ENCODE measurements at regions not wholly inside any gene's neighbourhood (a gene's known extent, or its start where the extent isn't known, plus 50 kb on each side); places are given as distances from the start of the nearest gene placed in this dataset.

DNA sequence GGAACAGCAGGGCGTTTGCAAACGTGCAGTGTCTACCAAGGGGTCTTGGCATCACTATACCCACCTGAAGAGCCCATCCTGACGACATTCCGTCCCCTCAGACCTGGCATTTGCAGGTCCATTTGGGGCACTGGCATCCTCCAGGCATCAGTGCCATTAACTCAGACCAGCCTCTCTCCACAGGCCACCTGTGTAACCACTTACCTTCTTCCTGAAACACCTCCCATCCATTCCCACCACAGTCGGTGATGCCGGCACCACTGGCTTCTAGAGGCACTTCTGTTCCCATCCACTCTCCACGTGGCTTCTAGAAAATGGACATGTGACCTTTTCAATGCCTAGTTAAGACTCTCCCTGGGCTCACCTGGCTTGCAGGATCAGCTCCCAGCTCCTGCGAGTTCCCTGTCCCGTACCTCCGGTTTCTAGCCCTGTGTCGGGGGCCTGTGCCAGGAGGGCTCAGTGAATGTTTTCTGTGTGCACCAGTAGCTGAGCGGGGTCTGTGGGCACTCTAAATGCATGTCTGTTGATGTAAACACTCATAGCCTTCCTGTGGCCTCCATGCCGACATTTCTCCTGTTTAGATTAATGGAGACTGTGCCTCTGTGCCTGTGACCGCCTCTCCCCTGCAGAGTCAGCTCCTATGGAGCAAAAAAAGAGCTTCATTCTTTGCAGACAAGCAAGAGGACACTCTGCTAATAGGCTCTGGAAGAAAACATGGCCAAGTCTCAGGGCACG, 458.0 kb upstream of the HS6ST1 start:
- no peak for DNase-seq (ENCODE audit: low read depth)

DNA sequence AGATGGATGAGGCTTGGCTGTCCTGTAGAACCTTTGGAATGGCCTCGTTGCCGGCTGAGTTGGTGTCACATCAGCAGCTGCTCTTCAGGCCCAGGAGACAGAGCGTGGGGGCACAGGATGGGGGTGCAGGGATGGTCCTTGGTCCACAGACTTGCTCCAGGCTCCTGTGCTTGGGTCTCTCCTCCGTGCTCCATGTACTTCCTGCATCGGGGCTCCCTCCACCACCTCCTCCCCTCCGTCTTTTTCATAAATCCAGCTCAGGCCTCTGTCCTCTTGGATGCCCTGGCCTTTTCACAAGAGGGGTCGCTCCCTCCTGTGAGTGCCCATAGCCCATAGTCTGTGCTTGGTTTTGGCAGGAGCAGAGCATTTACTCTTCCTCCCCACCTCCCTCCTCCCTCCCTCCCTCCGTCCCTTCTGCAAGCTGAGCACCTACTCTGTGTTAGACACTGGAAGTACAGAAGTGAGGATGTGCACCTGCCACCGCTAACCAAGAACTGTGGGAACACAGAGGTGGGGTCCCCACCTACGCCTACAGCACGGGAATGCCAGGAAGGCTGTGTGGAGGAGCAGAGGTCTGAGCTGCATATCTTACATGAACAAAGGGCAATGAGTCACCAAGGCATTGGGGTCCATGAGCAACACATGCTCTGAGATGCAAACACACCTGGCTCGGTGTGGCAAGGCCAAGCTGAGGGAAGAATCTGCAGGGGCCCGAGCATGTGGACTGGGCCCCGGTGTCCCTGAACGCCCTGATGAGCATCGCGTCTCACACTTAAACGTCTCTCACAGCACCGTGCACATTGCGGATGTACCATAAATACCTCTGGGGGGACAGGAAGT, 458.7 kb upstream of the HS6ST1 start:
- DNase-seq (ENCODE audit: low read depth) = no peak

DNA sequence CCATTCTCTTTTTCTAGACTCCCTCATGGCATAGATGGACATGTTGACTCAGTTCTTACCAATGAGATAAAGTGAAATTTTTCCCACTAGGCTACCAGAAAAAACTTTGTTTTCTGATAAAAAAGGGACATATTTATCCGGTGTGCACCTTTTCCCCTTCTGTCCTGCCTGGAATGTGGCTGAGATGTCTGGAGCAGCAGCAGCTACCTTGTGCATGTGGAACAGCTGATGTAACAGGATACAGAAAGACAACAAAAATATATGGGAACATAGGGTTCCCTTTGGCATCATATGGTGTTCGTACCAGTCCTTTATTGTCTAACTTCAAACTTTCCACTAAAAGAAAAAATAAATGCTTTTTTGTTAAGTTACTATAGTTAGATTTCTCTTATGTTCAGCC, 460.2 kb upstream of the HS6ST1 start:
- DNase-seq (ENCODE audit: low read depth) = no peak

DNA sequence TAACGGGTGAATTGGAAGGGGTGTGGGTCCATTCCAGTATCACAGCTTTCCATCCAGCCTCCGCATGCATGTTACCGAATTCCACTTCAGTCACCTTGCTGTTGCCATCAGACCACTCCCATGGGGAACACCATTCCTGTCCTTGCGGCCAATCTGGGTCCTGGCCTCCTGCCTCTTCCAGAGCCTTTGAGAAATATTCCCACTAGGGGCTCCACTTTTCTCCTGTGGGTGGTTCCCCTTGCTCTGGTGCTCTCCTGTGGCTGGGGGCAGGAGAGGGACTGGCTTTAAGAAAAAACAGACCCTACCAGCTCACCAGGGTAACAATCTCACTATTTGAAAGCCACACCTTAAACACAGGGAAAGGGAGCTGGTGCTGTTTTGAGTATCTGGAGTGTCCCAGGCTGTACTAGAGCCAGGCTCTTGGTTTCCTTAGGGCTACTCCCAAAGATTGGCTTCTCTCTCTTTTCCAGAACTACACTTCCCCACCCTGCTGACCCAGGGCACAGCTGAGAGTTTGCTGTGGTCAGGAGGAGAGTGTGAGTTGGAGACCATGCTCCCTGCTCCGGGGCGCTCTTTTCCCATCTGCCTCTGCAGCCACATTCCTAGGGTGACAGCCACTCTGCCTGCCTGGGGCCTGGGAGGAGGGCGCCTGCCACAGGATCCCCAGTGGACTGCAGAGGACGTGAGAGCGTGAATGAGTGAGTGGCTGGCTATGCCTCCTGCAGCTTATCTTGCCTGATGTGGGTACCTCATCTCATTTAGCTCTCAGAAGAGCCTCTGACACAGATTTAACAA, 460.8 kb upstream of the HS6ST1 start:
- DNase-seq (ENCODE audit: low read depth) = no peak

DNA sequence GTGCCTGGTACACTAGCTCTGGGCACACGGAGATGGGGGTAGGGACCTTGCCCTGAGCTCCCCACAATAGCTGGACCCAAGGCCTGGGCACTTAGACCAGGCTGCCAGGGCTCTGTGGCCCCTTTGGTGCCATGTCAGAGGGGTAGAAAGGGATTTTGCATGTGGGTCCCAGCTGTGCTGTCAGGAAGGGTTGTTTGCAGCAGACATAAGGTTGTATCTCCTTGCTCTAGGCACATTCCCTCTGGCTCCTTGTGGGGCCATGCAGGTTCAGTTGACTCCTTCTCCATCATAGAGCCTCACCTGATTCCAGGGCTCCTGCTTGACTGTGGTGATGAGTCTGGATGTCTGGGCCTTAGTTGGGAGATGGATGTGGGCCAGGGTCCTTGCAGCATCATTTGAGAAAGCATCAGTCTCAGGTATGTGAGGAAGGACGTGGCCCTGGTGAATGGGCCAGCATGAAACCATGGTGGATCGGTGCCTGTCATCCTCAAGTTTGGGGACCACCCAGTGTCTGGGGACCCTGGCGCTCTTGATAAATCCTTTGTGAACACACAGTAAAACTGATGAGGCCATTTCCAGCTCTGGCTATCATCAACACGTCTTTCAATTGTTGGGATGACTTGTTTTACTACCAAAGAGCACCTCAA, 461.9 kb upstream of the HS6ST1 start:
- DNase-seq (ENCODE audit: low read depth) = no peak

DNA sequence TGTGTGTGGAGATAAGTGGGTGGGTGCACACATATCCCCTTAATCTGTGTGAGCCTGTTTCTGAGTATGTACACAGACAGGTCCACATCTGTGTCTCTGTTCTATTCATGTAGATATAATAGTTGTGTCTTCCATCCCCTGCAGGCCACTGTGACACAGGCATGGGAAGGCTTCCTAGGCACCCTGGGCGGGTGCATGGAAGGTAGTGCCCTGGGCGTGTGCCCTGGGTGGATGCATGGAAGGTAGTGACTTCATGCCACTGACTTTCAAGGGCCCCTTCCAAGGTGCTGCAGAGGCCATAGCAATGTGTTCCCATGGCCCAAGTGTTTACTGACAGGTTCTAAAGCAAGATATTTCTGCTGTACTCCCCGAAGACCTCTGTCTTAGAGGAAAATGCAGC, 462.5 kb upstream of the HS6ST1 start:
- no peak for DNase-seq (ENCODE audit: low read depth)

DNA sequence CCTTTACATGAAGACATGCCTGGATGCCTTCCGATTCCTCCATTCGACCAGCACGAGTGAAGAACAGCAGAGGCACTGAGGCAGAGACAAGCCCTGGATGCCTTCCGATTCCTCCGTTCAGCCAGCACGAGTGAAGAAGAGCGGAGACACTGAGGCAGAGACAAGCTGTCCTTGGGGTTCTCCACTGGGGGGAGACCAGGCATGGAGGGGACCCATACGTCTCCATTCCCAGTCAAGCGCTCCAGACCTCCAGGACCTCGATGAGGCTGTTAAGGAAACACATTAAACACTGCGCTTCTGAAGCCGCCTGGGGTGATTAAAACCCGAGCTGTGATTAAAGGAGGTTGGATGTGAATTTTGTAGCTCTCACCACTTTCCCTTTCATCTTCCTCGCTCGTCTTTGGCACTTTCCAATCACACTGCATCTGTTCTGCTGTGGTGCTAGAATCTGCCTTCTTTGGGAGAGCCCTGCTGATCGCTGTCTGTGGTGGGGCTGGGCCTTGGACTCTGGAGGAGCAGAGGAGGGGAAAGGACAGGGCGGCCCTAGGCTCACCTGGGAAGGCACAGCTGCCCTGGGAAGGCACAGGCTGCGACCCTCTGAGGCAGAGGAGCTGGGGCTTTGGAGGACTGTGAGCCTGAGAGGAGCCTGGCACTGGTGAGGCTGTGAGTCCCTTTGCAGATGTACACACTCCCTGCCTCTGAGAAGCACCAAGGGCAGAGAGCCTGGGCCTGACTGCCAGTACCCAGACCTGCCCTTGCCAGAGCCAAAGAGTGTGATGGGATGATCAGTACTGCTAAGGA, 463.1 kb upstream of the HS6ST1 start:
- DNase-seq (ENCODE audit: low read depth) = no peak

DNA sequence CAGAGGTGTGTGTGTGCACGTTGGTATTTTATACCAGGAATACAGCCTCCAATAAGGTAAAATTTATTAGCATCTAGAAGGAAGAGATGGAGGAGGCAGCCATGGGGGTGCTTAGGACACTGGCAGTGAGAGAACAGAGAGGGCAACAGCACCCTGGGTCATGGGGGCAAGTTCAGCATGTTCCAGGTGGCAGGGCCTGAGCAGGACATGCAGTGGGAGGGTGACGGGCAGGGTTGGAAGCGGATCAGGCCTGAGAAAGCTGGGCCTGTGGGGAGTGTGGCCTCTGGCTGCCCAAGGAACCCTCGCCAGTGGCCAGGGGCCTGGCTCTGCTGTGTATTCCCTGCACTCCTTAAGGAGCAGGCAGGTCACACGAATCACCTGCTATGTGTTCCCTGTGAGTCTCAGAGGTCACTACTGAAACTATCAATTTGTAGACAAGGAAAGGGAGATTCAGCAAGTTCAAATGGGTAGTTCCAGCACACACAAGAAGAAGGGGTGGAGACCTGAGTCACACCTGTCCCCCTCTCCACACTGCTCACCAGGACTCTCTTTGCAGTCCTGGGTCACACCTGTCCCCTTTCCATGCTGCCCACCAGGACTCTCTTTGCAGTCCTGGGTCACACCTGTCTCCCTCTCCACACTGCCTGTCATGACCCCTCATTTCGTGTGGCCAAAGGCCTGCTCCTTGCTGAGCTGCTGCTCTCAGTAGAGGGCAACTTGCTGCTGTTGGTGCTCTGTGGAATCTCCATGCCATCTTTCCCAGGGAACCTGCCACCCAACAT, 463.9 kb upstream of the HS6ST1 start:
- DNase-seq (ENCODE audit: low read depth) = no peak

DNA sequence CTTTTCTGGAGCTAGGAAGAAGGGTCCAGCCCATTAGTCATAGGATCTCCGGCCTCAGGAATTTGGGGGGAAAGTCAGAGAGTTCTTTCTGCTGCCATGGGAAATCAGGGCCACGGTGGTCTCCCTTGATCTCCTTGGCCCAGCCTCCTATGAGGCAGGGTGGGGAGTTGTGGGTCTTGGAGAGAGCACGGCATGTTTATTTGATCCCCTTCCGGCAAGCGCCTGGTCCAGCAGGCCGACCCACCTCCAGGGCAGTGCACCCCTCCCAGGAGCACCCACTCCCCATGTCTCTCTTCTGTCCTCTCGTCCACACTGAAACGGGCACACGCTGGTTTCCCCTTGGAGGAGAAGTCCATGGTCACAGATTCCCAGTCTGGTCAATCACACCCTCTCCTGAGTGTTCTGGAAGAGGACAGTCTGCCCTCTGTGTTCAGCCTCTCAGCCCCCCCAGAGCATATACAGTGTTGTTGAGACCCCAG, 464.6 kb upstream of the HS6ST1 start:
- no peak for DNase-seq (ENCODE audit: low read depth)

DNA sequence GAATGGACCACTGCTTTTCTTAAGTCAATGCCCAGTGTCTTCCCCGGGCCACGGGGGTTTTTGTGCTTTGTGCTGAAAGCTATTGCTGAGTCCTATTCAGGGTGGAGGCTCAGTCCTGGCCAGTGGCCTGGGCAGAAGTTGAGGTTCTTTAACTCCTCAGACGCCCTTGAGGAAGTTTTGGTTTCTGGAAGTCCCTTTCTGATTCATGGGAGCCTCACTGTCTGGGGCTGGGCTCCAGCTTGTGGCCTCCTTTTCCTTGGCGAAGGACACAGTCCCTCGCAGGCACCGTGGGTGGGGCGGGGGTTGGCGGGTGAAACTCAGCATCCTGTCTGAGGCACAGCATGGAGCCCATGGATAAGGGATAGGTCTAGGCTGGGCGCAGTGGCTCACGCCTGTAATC, 465.2 kb upstream of the HS6ST1 start:
- DNase-seq (ENCODE audit: low read depth) = no peak

DNA sequence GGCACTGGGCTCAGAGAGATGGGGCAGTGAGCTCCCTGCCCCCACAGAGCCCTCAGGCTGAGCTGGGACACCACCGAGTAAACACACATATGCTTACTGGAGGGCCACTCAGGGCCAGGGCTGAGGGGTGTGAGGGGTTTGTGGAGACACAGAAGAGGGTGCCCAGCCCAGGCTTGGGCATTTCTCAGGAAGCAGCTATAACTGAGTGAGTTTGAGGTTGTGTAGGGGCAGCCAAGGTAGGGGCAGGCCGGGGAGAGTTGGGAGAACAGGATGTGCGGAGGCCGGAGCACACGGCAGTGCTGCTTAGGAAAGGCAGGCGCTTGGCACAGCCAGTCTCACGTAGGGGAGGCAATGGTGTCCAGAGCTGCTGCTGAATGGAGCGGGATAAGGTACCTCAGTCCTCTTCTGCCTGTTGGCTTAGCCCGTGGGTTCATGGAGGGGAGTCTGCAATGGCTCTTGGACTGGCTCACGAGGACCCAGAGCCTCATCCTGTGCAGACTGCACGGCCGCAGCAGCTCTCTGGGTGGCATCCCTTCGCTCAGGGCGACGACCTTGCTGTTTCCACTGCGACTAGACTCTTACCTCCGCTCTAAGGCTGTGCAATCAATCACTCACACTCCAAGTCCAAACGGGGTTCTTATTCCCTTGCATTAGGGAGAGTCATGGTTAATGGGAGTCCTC, 466.1 kb upstream of the HS6ST1 start:
- no peak for DNase-seq (ENCODE audit: low read depth)

DNA sequence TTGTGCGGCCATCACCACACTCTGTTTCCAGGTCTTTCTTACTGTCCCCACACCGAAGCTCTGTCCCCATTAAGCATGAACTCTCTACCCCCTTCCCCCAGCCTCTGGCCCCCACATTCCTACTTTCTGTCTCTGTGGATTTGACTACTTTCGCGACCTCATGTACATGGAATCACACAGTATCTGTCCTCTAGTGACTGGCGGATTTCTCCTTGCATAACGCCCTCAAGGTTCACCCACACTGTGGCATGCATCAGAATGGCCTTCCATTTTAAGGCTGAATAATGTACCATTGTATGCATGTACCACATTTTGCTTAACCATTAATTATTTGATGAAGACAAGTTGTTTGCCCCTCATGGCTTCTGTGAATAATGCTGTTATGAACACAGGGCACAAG, 467.6 kb upstream of the HS6ST1 start:
- no peak for DNase-seq (ENCODE audit: low read depth)

DNA sequence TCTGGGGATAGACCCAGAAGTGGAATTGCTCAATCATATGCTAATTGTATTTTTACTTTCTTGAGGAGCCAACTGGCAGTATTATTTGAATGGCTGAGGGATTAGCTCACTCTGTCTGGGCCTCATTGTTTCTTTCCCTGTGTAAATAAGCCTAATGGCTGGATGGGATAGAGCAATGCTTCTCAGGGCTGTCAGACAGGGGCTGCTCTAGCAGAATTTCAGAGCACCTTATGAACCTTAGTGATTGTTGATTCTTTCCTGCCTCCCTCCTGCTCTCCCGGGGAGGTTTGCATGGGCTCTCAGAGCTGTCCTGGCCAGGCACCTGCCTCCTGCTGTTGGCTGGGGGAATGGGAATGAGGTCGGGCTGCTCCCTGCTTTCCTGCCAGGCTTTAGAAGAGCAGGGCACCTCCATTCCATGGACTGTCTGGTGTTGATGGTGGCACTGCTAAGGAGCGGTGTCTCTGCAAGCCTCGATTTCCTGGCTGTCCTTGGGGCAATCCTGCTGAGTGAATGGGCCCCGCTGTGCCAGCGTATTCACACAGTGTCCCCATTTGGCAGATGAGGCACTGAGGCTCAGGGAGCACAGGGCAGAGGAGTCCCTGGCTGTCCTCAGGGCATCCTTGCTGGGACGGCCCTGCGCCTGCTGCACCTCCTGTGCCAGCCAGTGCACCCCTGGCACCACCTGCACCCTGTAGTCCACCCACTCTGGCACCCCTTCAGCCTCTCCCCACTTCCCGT, 468.2 kb upstream of the HS6ST1 start:
- no peak for DNase-seq (ENCODE audit: low read depth)

DNA sequence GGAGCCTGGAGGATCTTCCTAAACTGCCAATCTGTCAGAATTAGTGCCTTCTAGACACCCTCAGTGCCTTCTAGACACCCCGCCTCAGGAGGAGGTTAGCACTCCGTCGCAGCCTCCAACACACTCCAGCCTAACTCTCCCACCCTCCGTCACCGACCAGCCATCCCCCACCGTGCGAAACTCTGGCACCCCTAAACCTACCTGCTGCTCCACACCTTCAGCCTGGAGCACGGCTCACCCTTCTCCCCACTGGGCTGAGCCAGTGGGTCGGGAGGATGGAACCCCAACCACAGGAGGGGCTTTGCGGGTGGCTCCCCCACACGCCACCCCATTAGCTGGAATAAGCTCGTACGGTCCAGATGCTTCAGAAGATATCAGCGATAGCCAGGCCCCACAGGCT, 468.9 kb upstream of the HS6ST1 start:
- DNase-seq (ENCODE audit: low read depth) = no peak

DNA sequence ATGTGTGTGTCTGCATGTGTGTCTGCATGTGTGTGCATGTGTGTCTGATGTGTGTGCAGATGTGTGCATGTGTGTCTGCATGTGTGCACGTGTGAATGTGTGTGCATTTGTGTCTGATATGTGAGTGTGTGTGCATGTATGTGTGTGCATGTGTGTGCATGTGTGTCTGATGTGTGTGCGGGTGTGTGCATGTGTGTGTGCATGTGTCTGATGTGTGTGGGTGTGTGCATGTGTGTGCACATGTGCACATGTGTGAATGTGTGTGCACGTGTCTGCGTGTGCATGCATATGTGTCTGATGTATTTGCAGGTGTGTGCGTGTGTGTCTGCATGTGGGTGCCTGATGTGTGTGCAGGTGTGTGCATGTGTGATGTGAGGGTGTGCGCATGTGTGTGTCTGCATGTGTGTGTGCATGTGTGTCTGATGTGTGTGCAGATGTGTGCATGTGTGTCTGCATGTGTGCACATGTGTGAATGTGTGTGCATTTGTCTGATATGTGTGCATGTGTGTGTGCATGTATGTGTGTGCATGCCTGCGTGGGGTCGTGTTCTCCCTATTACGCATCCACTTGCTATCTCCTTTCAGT, 470.1 kb upstream of the HS6ST1 start:
- no peak for DNase-seq (ENCODE audit: low read depth)

DNA sequence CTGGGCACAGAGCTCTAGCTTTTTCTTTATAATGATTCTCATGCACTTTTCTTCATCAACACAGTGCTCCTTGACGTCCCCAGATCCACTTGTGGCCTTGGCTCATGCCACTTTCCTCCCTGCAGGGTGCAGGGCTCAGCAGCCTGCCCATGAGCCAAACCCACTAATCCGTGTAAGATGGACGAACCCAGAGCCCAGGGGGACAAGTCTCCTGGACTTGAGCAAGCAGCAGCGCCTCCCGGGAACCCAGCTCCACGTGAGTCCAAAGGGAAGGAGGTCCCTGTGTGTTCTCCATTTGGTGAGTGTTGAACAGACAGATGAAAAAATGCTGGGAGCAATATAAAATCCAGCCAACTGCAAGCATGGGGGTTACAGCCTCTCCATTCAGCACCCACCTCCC, 470.6 kb upstream of the HS6ST1 start:
- no peak for DNase-seq (ENCODE audit: low read depth)

DNA sequence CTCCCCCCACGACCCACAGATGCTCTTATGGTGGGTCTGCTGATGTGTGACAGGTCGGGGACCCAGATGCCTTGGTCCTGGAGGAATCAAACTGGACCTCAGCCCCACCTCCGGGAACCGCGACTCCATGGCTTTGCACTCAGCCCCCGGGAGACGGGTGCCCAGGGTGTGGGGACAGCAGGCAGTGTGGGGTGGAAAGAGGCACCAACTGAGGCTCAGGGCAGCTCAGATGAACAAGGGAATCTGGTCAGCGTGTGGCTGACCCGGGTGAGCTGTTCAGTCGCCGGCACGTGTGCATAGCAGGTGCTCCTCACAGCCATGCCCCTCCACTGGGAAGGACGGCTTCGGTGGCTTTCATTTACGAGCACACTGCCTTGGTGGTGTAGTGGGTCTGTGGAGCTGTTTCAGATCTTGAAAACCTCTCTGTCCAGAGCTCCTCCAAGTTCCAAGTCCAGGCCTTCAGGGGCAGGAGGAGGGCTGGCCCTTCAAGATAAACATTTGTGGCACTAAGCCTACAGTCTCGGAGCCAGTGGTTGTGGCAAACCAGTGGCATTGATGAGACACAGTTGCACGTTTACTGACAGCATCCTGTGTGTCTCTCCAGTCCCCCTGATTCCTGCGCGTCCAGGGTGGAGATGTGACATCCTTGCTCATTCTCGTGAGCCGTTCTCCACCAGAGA, 471.2 kb upstream of the HS6ST1 start:
- no peak for DNase-seq (ENCODE audit: low read depth)

DNA sequence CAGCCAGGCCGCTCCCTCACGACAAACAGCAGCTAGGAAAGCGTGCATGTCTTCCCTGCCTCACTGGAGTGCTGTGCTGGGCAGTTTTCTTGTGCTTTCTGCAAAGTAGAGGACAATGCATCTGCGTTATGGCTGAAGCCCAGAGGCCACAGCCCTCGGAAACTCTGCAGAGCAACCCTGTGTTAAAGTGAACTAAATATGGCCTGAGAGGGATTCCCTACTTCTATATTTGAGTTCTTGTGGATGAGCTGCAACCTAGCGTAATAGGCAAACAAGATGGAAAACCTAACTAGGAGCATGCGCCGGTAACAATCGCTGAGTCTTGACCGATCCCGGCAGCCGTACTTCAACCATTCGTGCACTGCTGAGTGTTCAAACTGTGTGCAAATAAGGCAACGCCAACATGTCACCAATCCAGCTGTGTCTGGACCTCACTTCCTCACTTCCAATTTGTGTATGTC, 471.9 kb upstream of the HS6ST1 start:
- DNase-seq (ENCODE audit: low read depth) = no peak

All from forelimb muscle (tissue), 1 donor.